ENCODE measurements at regions not wholly inside any gene's neighbourhood (a gene's known extent, or its start where the extent isn't known, plus 50 kb on each side); places are given as distances from the start of the nearest gene placed in this dataset.

DNA sequence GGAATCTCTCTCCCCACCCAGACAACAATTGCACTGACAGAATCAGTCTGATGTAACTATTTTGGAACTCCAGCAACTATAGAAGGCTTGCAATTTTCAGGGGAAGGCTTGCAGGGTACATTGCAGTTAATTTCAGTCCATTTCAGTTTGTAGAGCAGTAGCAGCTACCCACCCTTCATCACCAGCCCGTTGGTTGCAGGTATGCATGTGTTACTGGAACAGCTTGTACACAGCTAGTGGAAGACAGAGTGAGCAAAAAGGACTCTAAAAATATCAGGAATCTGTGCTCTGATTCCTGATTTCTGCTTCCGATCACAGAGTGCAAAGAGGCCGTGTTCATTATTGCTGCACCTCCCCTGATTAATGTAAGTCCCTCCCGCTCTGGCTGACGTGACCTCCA is 449.0 kb downstream of the NPHP4 start:
- no peak overlapping the region for H3K4me3 ChIP-seq (ENCODE audit: low read length)
- H3K4me1 ChIP-seq (ENCODE audit: control insufficient read depth, low read length): no peaks in the 10 kb centered on the region
- H3K27ac ChIP-seq (ENCODE audit: low read depth, low read length): no peak overlapping the region
- no peaks in the 10 kb centered on the region for H4K20me1 ChIP-seq (ENCODE audit: control insufficient read depth, insufficient read depth, low read depth, low read length)
- H3K79me2 ChIP-seq (ENCODE audit: control insufficient read depth, low read length): no peaks in the 10 kb centered on the region
- no peaks in the 10 kb centered on the region for H3K36me3 ChIP-seq (ENCODE audit: control insufficient read depth, low read length)
- H3K4me2 ChIP-seq (ENCODE audit: low read length): no peak overlapping the region
- no peaks in the 10 kb centered on the region for H3F3A ChIP-seq (ENCODE audit: control insufficient read depth, insufficient read depth)
- no peaks in the 10 kb centered on the region for H3K9me2 ChIP-seq (replicated peaks; ENCODE audit: control insufficient read depth, low read length)
- no peaks in the 10 kb centered on the region for H3K27me3 ChIP-seq (ENCODE audit: control insufficient read depth, low read length)
- no peaks in the 10 kb centered on the region for H3K9me3 ChIP-seq (ENCODE audit: control insufficient read depth, insufficient read depth, low read length)
- no peak for TF ChIP-seq EZH2phosphoT487 (IDR thresholded peaks at IDR 0.05; ENCODE audit: borderline replicate concordance, low read length)
- TF ChIP-seq, protein P1, sequence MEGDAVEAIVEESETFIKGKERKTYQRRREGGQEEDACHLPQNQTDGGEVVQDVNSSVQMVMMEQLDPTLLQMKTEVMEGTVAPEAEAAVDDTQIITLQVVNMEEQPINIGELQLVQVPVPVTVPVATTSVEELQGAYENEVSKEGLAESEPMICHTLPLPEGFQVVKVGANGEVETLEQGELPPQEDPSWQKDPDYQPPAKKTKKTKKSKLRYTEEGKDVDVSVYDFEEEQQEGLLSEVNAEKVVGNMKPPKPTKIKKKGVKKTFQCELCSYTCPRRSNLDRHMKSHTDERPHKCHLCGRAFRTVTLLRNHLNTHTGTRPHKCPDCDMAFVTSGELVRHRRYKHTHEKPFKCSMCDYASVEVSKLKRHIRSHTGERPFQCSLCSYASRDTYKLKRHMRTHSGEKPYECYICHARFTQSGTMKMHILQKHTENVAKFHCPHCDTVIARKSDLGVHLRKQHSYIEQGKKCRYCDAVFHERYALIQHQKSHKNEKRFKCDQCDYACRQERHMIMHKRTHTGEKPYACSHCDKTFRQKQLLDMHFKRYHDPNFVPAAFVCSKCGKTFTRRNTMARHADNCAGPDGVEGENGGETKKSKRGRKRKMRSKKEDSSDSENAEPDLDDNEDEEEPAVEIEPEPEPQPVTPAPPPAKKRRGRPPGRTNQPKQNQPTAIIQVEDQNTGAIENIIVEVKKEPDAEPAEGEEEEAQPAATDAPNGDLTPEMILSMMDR (IDR thresholded peaks at IDR 0.05; ENCODE audit: low read depth, low read length, poor library complexity, severe bottlenecking): no peak

DNA sequence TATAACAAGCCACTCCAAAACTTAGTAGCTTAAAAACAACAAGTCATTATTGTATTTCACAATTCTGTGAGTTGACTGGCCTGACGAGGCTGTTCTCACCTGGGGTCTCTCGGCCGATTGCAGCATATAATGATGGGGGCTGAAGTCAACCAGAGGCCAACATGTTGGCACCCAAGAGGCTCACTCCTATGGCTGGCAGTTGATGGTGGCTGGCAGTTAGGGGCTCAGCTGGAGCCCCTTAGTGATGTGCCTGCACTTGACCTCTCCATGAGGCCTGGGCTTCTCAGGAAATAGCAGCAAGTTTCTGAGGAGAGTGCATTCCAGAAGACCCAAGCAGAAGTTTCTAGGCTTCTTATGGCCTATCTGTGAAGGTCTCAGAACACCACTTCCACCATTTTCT is 459.4 kb downstream of the NPHP4 start:
- no peak overlapping the region for H3K27ac ChIP-seq (ENCODE audit: low read depth, low read length)
- H3K4me3 ChIP-seq (ENCODE audit: low read length): no peak overlapping the region
- no peaks in the 10 kb centered on the region for H4K20me1 ChIP-seq (ENCODE audit: control insufficient read depth, insufficient read depth, low read depth, low read length)
- no peak for TF ChIP-seq EZH2phosphoT487 (IDR thresholded peaks at IDR 0.05; ENCODE audit: borderline replicate concordance, low read length)
- TF ChIP-seq, protein P1 (IDR thresholded peaks at IDR 0.05; ENCODE audit: low read depth, low read length, poor library complexity, severe bottlenecking): no peak
- no peaks in the 10 kb centered on the region for H3F3A ChIP-seq (ENCODE audit: control insufficient read depth, insufficient read depth)
- no peaks in the 10 kb centered on the region for H3K4me1 ChIP-seq (ENCODE audit: control insufficient read depth, low read length)
- no peaks in the 10 kb centered on the region; the same call in 1 of the 2 replicates for H3K27me3 ChIP-seq (ENCODE audit: control insufficient read depth, low read length)
- H3K4me2 ChIP-seq (ENCODE audit: low read length): no peak overlapping the region
- no peaks in the 10 kb centered on the region for H3K9me3 ChIP-seq (ENCODE audit: control insufficient read depth, insufficient read depth, low read length)
- no peaks in the 10 kb centered on the region for H3K79me2 ChIP-seq (ENCODE audit: control insufficient read depth, low read length)
- no peaks in the 10 kb centered on the region for H3K9me2 ChIP-seq (replicated peaks; ENCODE audit: control insufficient read depth, low read length)
- no peaks in the 10 kb centered on the region for H3K36me3 ChIP-seq (ENCODE audit: control insufficient read depth, low read length)

DNA sequence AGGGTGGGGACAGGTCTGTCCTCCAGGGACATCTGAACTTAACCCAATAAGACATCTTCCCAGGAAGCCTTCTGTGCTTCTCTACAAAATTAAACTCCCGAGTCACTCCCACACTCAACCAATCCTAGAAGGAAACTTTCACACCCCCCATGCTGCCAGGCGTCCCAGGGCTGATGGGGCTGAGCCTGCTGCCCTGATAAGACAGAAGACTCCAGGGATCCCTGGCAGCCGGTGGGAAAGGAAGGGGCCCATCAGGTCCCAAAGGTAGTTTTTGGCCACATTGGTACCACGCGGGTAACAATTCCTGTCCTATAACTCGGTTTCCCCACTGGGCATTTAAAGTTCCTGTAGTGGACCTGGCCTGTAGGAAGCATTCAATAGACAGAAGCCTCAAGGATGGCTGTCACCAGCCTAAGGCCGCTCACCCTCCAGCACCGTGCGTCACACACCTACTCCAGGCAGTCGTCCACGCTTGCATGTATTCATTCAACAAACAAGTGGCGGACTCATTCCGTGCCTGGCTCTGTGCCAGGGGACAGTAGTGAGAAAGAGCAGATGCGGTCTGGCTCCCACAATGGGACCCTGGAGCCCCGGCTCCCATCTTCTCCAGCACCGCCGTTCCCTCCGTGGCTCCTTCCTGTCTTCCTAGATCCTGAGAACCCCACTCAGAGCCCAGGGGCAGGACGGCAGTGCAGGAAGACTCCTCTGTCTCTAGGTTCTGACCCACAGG is 465.2 kb downstream of the NPHP4 start:
- Histone ChIP-seq H3K4me2 (ENCODE audit: low read length) (no peak overlapping the region), H3K79me2 (ENCODE audit: control insufficient read depth, low read length) (no peaks in the 10 kb centered on the region), H4K20me1 (ENCODE audit: control insufficient read depth, insufficient read depth, low read depth, low read length) (no peaks in the 10 kb centered on the region), H3K27ac (ENCODE audit: low read depth, low read length) (no peak overlapping the region), H3K9me2 (replicated peaks; ENCODE audit: control insufficient read depth, low read length) (no peaks in the 10 kb centered on the region), H3K4me1 (ENCODE audit: control insufficient read depth, low read length) (no peaks in the 10 kb centered on the region), H3K27me3 (ENCODE audit: control insufficient read depth, low read length) (no peaks in the 10 kb centered on the region; the same call in 1 of the 2 replicates), H3K9me3 (ENCODE audit: control insufficient read depth, insufficient read depth, low read length) (no peaks in the 10 kb centered on the region), H3F3A (ENCODE audit: control insufficient read depth, insufficient read depth) (no peaks in the 10 kb centered on the region), H3K36me3 (ENCODE audit: control insufficient read depth, low read length) (no peaks in the 10 kb centered on the region), H3K4me3 (ENCODE audit: low read length) (no peak overlapping the region)
- TF ChIP-seq, protein P1 (IDR thresholded peaks at IDR 0.05; ENCODE audit: low read depth, low read length, poor library complexity, severe bottlenecking): no peak

All from DOHH2 (cell line).